H9 (cell line): ENCODE measurements at regions not wholly inside any gene's neighbourhood (a gene's known extent, or its start where the extent isn't known, plus 50 kb on each side); places are given as distances from the start of the nearest gene placed in this dataset.

Experiments
- DNase-seq: peaks from one replicate; pipeline ENCODE4 v3.0.0-alpha.2; 2017
- H2AFZ ChIP-seq: one replicate; pipeline ENCODE4 v1.6.1; 2013; ENCODE audit warnings: mild to moderate bottlenecking, low read length, control low read depth, moderate library complexity
- H2AK5ac ChIP-seq: 2 replicates; pipeline ENCODE4 v1.6.1; 2013; ENCODE audit warnings: low read length, control low read depth, mixed read lengths; ENCODE audit not compliant: insufficient read length
- H2BK120ac ChIP-seq: one replicate; pipeline ENCODE4 v1.6.1; 2013; ENCODE audit warnings: low read depth, mild to moderate bottlenecking, low read length, control low read depth, inconsistent platforms; ENCODE audit not compliant: poor library complexity, severe bottlenecking
- H2BK12ac ChIP-seq: 2 replicates; pipeline ENCODE4 v1.6.1; 2013; ENCODE audit warnings: low read length, control low read depth, mixed read lengths, low read depth; ENCODE audit not compliant: insufficient read length
- H2BK15ac ChIP-seq: 2 replicates; pipeline ENCODE4 v1.6.1; 2013; ENCODE audit warnings: low read depth, low read length, control low read depth
- H2BK20ac ChIP-seq: one replicate; pipeline ENCODE4 v1.6.1; 2013; ENCODE audit warnings: low read depth, mild to moderate bottlenecking, low read length, control low read depth, inconsistent platforms; ENCODE audit not compliant: poor library complexity, severe bottlenecking
- H2BK5ac ChIP-seq: 2 replicates; pipeline ENCODE4 v1.6.1; 2013; ENCODE audit warnings: low read length, control low read depth, mixed read lengths; ENCODE audit not compliant: insufficient read length
- H3K14ac ChIP-seq: 2 replicates; pipeline ENCODE4 v1.6.1; 2013; ENCODE audit warnings: low read length, control low read depth; ENCODE audit not compliant: insufficient read depth
- H3K18ac ChIP-seq: 2 replicates; pipeline ENCODE4 v1.6.1; 2013; ENCODE audit warnings: low read depth, mild to moderate bottlenecking, mixed read lengths, low read length, control low read depth; ENCODE audit not compliant: insufficient read length
- H3K23ac ChIP-seq: 2 replicates; pipeline ENCODE4 v1.6.1; 2013; ENCODE audit warnings: low read length, control low read depth, mixed read lengths, low read depth; ENCODE audit not compliant: insufficient read length
- H3K23me2 ChIP-seq: 2 replicates; pipeline ENCODE4 v1.6.1; 2013; ENCODE audit warnings: low read depth, mild to moderate bottlenecking, mixed read lengths, low read length, control low read depth; ENCODE audit not compliant: insufficient read length, poor library complexity, severe bottlenecking
- H3K27ac ChIP-seq: 2 replicates; pipeline ENCODE4 v1.5.1; 2013; ENCODE audit warnings: low read length, control low read depth, mixed read lengths, low read depth; ENCODE audit not compliant: insufficient read length
- H3K27me3 ChIP-seq: 2 replicates; pipeline ENCODE4 v1.6.1; 2013; ENCODE audit warnings: low read length, control low read depth, inconsistent platforms; ENCODE audit not compliant: insufficient read depth
- H3K4ac ChIP-seq: 2 replicates; pipeline ENCODE4 v1.6.1; 2013; ENCODE audit warnings: low read depth, mild to moderate bottlenecking, control low read depth, inconsistent platforms, low read length, moderate library complexity
- H3K4me1 ChIP-seq: 2 replicates; pipeline ENCODE4 v1.6.1; 2013; ENCODE audit warnings: low read length, control low read depth, inconsistent platforms; ENCODE audit not compliant: insufficient read depth
- H3K4me2 ChIP-seq: 2 replicates; pipeline ENCODE4 v1.6.1; 2013; ENCODE audit warnings: low read length, control low read depth, mixed read lengths; ENCODE audit not compliant: insufficient read length, insufficient read depth
- H3K56ac ChIP-seq: 2 replicates; pipeline ENCODE4 v1.6.1; 2013; ENCODE audit warnings: low read depth, mild to moderate bottlenecking, mixed read lengths, low read length, control low read depth; ENCODE audit not compliant: insufficient read length
- H3K79me1 ChIP-seq: 2 replicates; pipeline ENCODE4 v1.6.1; 2013; ENCODE audit warnings: low read depth, mild to moderate bottlenecking, moderate library complexity, low read length, control low read depth, inconsistent platforms; ENCODE audit not compliant: insufficient read depth, poor library complexity, severe bottlenecking
- H3K79me2 ChIP-seq: 2 replicates; pipeline ENCODE4 v1.6.1; 2013; ENCODE audit warnings: low read length, control low read depth, inconsistent platforms; ENCODE audit not compliant: insufficient read depth
- H3K9ac ChIP-seq: 2 replicates; pipeline ENCODE4 v1.6.1; 2013; ENCODE audit warnings: low read length, control low read depth, mixed read lengths; ENCODE audit not compliant: insufficient read length; ENCODE audit errors: extremely low read depth
- H3K9me3 ChIP-seq: one replicate; pipeline ENCODE4 v1.6.1; 2013; ENCODE audit warnings: low read depth, low read length, inconsistent platforms; ENCODE audit not compliant: control insufficient read depth
- H3T11ph ChIP-seq: one replicate; pipeline ENCODE4 v1.6.1; 2013; ENCODE audit warnings: mild to moderate bottlenecking, low read length, control low read depth, inconsistent platforms
- H4K20me1 ChIP-seq: one replicate; pipeline ENCODE4 v1.6.1; 2013; ENCODE audit not compliant: control insufficient read depth, insufficient read length, insufficient read depth
- H4K5ac ChIP-seq: 2 replicates; pipeline ENCODE4 v1.6.1; 2013; ENCODE audit warnings: low read depth, mild to moderate bottlenecking, mixed read lengths, low read length, control low read depth; ENCODE audit not compliant: insufficient read length
- H4K8ac ChIP-seq: replicated peaks from 2 replicates; pipeline ENCODE4 v1.6.1; 2013; ENCODE audit warnings: low read length, control low read depth, mixed read lengths, low read depth; ENCODE audit not compliant: insufficient read length
- H4K91ac ChIP-seq: 2 replicates; pipeline ENCODE4 v1.6.1; 2013; ENCODE audit warnings: low read depth, mild to moderate bottlenecking, moderate library complexity, mixed read lengths, low read length, control low read depth; ENCODE audit not compliant: insufficient read length
- H3K27ac Mint-ChIP-seq, 3 experiments: 2 replicates in 2 of 3; 3 replicates in 1 of 3; pipeline ENCODE4 v1.8.0; 2020 to 2021; ENCODE audit warnings: mixed read lengths in 3 of 3, mild to moderate bottlenecking in 1 of 3, moderate library complexity in 1 of 3
- H3K27me3 Mint-ChIP-seq: 2 replicates; pipeline ENCODE4 v1.8.0; 2021; ENCODE audit warnings: low read depth, mild to moderate bottlenecking, moderate library complexity, mixed read lengths
- H3K36me3 Mint-ChIP-seq, 3 experiments: 2 replicates in 2 of 3; 3 replicates in 1 of 3; pipeline ENCODE4 v1.8.0; 2020 to 2021; ENCODE audit warnings: low read depth in 3 of 3, mixed read lengths in 3 of 3; ENCODE audit not compliant: insufficient read depth in 1 of 3
- H3K4me1 Mint-ChIP-seq, 2 experiments: 2 replicates each; pipeline ENCODE4 v1.8.0; 2020; ENCODE audit warnings: mixed read lengths in 2 of 2
- H3K4me3 Mint-ChIP-seq, 2 experiments: 2 replicates in 1 of 2; 3 replicates in 1 of 2; pipeline ENCODE4 v1.8.0; 2020 to 2021; ENCODE audit warnings: mild to moderate bottlenecking in 2 of 2, mixed read lengths in 2 of 2, moderate library complexity in 1 of 2
- H3K9me3 Mint-ChIP-seq, 2 experiments: 2 replicates in 1 of 2; 3 replicates in 1 of 2; pipeline ENCODE4 v1.8.0; 2020; ENCODE audit warnings: mild to moderate bottlenecking in 2 of 2, mixed read lengths in 2 of 2, moderate library complexity in 1 of 2
- TF ChIP-seq, protein P1 (sequence below): fragments of 200-600 bp; sonication (generic); conservative IDR thresholded peaks from 3 replicates; pipeline ENCODE4 v1.8.0; 2021; ENCODE audit warnings: antibody characterized with exemption, mild to moderate bottlenecking

GRCh38 chr17:54239291-54239690 lies 416.6 kb downstream of the KIF2B start:
- Histone ChIP-seq H3K79me1 (no peaks in the 10 kb centered on the region), H3K79me2 (no peaks in the 10 kb centered on the region), H2AFZ (no peak overlapping the region), H3K14ac (no peak overlapping the region), H3K4me1 (no peaks in the 10 kb centered on the region), H3K27ac (no peak overlapping the region), H4K91ac (no peak overlapping the region), H3K4ac (no peak overlapping the region), H3K9me3 (no peaks in the 10 kb centered on the region), H3K56ac (no peak overlapping the region), H3K23ac (no peak overlapping the region), H4K20me1 (no peaks in the 10 kb centered on the region), H2BK20ac (no peak overlapping the region), H2BK12ac (no peak overlapping the region), H2BK120ac (no peak overlapping the region), H4K8ac (no peak overlapping the region), H2BK15ac (no peak overlapping the region), H3K4me2 (no peak overlapping the region), H2AK5ac (no peak overlapping the region), H3K18ac (no peak overlapping the region), H3K27me3 (no peaks in the 10 kb centered on the region), H2BK5ac (no peak overlapping the region), H4K5ac (no peak overlapping the region), H3T11ph (no peak overlapping the region), H3K9ac (no peak overlapping the region), H3K23me2 (no peaks in the 10 kb centered on the region)
- H3K4me1 Mint-ChIP-seq, result no peaks in the 10 kb centered on the region
- no peak overlapping the region for H3K27ac Mint-ChIP-seq
- no peak for DNase-seq
- H3K27me3 Mint-ChIP-seq, result no peaks in the 10 kb centered on the region
- TF ChIP-seq, protein P1, sequence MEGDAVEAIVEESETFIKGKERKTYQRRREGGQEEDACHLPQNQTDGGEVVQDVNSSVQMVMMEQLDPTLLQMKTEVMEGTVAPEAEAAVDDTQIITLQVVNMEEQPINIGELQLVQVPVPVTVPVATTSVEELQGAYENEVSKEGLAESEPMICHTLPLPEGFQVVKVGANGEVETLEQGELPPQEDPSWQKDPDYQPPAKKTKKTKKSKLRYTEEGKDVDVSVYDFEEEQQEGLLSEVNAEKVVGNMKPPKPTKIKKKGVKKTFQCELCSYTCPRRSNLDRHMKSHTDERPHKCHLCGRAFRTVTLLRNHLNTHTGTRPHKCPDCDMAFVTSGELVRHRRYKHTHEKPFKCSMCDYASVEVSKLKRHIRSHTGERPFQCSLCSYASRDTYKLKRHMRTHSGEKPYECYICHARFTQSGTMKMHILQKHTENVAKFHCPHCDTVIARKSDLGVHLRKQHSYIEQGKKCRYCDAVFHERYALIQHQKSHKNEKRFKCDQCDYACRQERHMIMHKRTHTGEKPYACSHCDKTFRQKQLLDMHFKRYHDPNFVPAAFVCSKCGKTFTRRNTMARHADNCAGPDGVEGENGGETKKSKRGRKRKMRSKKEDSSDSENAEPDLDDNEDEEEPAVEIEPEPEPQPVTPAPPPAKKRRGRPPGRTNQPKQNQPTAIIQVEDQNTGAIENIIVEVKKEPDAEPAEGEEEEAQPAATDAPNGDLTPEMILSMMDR, result no peak
- H3K9me3 Mint-ChIP-seq, result peaks cover 26 to 34% of the 10 kb centered on the region in 2 experiments
- H3K36me3 Mint-ChIP-seq, result peaks cover 16 to 31% (median 18%) of the 10 kb centered on the region in 3 experiments
- no peak overlapping the region for H3K4me3 Mint-ChIP-seq
